Activated T-helper 2 cell treated with anti-CD3 and anti-CD28 coated beads, Interferon-gamma antibody, Interleukin-2, Interleukin-4, amounts not matched to agents 10 μg/mL and 5 μg/mL and 100 μg/mL, durations not matched to agents 14 hours and 24 hours and 36 hours (primary cell): ENCODE measurements at regions not wholly inside any gene's neighbourhood (a gene's known extent, or its start where the extent isn't known, plus 50 kb on each side); places are given as distances from the start of the nearest gene placed in this dataset.

ENCODE experiments used
- DNase-seq: peaks from one replicate; pipeline ENCODE4 v3.0.0; 2021; ENCODE audit warnings: low spot score
- H3K27ac Mint-ChIP-seq: one replicate; pipeline ENCODE4 v1.8.0; 2021; ENCODE audit warnings: mixed read lengths
- H3K27me3 Mint-ChIP-seq: one replicate; pipeline ENCODE4 v1.8.0; 2021; ENCODE audit warnings: low read depth, mixed read lengths
- H3K36me3 Mint-ChIP-seq: one replicate; pipeline ENCODE4 v1.8.0; 2021; ENCODE audit warnings: low read depth, mixed read lengths
- H3K4me1 Mint-ChIP-seq: one replicate; pipeline ENCODE4 v1.8.0; 2021; ENCODE audit warnings: low read depth, mixed read lengths
- H3K4me3 Mint-ChIP-seq: one replicate; pipeline ENCODE4 v1.8.0; 2021; ENCODE audit warnings: low read depth, mild to moderate bottlenecking, moderate library complexity, mixed read lengths
- H3K9me3 Mint-ChIP-seq: one replicate; pipeline ENCODE4 v1.8.0; 2021; ENCODE audit warnings: mixed read lengths
- intact Hi-C: fragments of 100-400 bp; cut with micrococcal nuclease; formaldehyde crosslinking; loops from one replicate; pipeline ENCODE4 v1.15.1; 2023

GRCh38 chr13:80419416-80419815 is 78.5 kb upstream of the SPRY2 start:
- H3K27ac Mint-ChIP-seq = no peak overlapping the region
- H3K4me1 Mint-ChIP-seq = no peaks in the 10 kb centered on the region
- no peaks in the 10 kb centered on the region for H3K27me3 Mint-ChIP-seq
- intact Hi-C loops = no loop called here
- DNase-seq = no peak
- no peaks in the 10 kb centered on the region for H3K36me3 Mint-ChIP-seq
- H3K9me3 Mint-ChIP-seq = peaks cover 14% of the 10 kb centered on the region
- H3K4me3 Mint-ChIP-seq = no peak overlapping the region

- Mint-ChIP-seq H3K9me3 (no peaks in the 10 kb centered on the region), H3K27me3 (no peaks in the 10 kb centered on the region), H3K27ac (no peak overlapping the region), H3K4me1 (no peaks in the 10 kb centered on the region), H3K4me3 (no peak overlapping the region), H3K36me3 (no peaks in the 10 kb centered on the region)
- DNase-seq = no peak
- intact Hi-C loops = no loop called here
Observed at GRCh38 chr13:80413611-80414010, 72.7 kb upstream of the SPRY2 start.

DNA sequence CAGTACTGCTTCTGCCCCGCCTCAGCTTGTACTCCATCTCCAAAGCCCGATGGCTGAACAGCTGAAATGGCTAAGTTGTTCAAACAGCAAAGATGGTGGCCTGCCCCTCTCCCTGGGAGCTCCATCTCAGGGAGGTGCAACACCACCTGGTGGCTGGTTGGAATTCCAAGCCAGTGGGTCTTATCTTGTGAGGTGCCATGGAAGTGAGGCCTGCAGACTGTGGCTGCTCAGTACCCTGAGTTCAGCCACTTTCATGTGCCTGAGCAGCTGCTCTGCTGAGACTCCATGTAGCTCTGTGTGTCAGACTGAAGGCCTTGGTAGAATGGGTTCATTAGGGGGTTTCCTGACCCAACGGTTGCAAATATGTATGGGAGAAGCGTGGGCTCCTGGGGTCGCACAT is 67.3 kb upstream of the SPRY2 start:
- H3K27me3 Mint-ChIP-seq = no peaks in the 10 kb centered on the region
- peaks cover 20% of the 10 kb centered on the region for H3K9me3 Mint-ChIP-seq
- no peaks in the 10 kb centered on the region for H3K4me1 Mint-ChIP-seq
- no peak overlapping the region for H3K27ac Mint-ChIP-seq
- no peak for DNase-seq
- H3K36me3 Mint-ChIP-seq = no peaks in the 10 kb centered on the region
- intact Hi-C loops = no loop called here
- H3K4me3 Mint-ChIP-seq = no peak overlapping the region

DNA sequence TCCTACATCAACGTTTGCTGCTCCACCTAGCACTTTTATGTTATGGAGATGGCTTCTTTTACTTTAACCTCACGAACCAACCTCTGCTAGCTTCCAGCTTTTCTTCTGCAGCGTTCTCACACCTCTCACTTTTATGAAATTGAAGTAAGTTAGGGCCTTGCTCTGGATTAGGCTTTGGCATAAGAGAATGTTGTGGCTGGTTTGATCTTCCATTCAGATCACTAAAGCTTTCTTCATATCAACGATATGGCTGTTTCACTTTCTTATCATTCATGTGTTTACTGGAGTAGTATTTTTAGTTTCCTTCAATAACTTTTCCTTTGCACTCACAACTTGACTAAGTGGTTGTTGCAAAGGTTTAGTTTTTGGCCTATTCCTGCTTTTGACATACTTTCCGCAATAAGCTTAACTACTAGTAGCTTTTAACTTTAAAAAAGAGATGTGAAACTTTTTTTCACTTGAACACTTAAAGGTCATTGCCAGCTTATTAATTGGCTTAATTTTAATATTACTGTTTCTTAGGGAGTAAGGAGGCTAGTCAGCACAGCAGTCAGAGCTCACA is 60.0 kb upstream of the SPRY2 start:
- DNase-seq = no peak
- no peaks in the 10 kb centered on the region for H3K27me3 Mint-ChIP-seq
- intact Hi-C loops = no loop called here
- H3K9me3 Mint-ChIP-seq = peaks cover 12% of the 10 kb centered on the region
- H3K4me3 Mint-ChIP-seq = no peak overlapping the region
- peaks cover 16% of the 10 kb centered on the region for H3K4me1 Mint-ChIP-seq
- no peaks in the 10 kb centered on the region for H3K36me3 Mint-ChIP-seq
- no peak overlapping the region for H3K27ac Mint-ChIP-seq

DNA sequence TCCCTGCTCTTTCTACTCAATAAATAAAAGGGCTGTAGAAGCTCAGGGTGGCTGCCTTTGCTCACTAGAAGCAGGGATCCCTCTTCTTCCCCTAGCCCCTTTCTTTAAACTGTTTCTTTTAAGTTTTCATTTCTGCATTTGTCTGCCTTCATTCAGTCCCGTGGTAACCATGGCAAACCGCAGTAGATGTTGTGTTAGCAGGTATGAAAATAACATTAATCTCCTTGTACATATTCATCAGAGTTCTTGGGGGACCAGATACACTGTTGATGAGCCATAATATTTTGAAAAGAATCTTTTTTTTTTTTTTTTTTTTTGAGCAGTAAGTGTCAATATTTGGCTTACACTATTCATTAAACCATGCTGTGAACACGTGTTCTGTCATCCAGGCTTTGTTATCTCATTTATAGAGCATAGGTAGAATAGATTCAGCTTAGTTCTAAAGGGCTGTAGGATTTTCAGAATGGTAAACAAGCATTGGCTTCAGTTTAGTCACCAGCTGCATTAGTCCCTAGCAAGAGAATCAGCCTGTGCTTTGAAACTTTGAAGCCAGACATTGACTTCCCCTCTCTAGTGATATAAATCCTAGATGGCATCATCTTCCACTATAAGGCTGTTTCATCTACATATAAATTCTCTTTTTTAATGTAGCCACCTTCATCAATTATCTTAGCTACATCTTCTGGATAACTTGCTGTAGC is 59.4 kb upstream of the SPRY2 start:
- H3K4me1 Mint-ChIP-seq = peaks cover 16% of the 10 kb centered on the region
- H3K9me3 Mint-ChIP-seq = peaks cover 12% of the 10 kb centered on the region
- H3K27me3 Mint-ChIP-seq = no peaks in the 10 kb centered on the region
- H3K27ac Mint-ChIP-seq = no peak overlapping the region
- DNase-seq = no peak
- intact Hi-C loops = no loop called here
- H3K36me3 Mint-ChIP-seq = no peaks in the 10 kb centered on the region
- H3K4me3 Mint-ChIP-seq = no peak overlapping the region

- intact Hi-C loops = no loop called here
- no peak for DNase-seq
- no peak overlapping the region for H3K27ac Mint-ChIP-seq
- no peaks in the 10 kb centered on the region for H3K36me3 Mint-ChIP-seq
- H3K9me3 Mint-ChIP-seq = peaks cover 5% of the 10 kb centered on the region
- no peaks in the 10 kb centered on the region for H3K27me3 Mint-ChIP-seq
- H3K4me1 Mint-ChIP-seq = peaks cover 16% of the 10 kb centered on the region
- no peak overlapping the region for H3K4me3 Mint-ChIP-seq
Observed at GRCh38 chr13:80399340-80400163, 58.6 kb upstream of the SPRY2 start.
